Mucosa of gallbladder (tissue), 1 donor: ENCODE measurements at regions not wholly inside any gene's neighbourhood (a gene's known extent, or its start where the extent isn't known, plus 50 kb on each side); places are given as distances from the start of the nearest gene placed in this dataset.

Source experiments
- DNase-seq: peaks from one replicate; pipeline ENCODE4 v3.0.0-alpha.2; 2020; ENCODE audit warnings: low spot score
- donor health status: DM: no; HTN: no; CAD: no.

GRCh38 chr9:118187408-118187807 lies 483.2 kb downstream of the TLR4 start:
- no peak for DNase-seq

- no peak for DNase-seq
These were observed 485.4 kb downstream of the TLR4 start for GRCh38 chr9:118189615-118190014.

GRCh38 chr9:118192807-118193206 lies 488.6 kb downstream of the TLR4 start:
- no peak for DNase-seq

GRCh38 chr9:118209343-118209742 lies 505.1 kb downstream of the TLR4 start:
- no peak for DNase-seq

GRCh38 chr9:118215549-118215948 lies 511.3 kb downstream of the TLR4 start:
- peak; percentile 51 for DNase-seq

GRCh38 chr9:118222375-118222774 lies 518.2 kb downstream of the TLR4 start:
- DNase-seq = no peak

- no peak for DNase-seq
These were observed 518.9 kb downstream of the TLR4 start for GRCh38 chr9:118223111-118223510.

- DNase-seq = no peak
These were observed 526.1 kb downstream of the TLR4 start for GRCh38 chr9:118230329-118230728.

GRCh38 chr9:118236625-118237024 lies 532.4 kb downstream of the TLR4 start:
- no peak for DNase-seq

- no peak for DNase-seq
These were observed 533.9 kb downstream of the TLR4 start for GRCh38 chr9:118238139-118238538.

GRCh38 chr9:118252027-118252426 lies 547.8 kb downstream of the TLR4 start:
- no peak for DNase-seq

- no peak for DNase-seq
These were observed 558.0 kb downstream of the TLR4 start for GRCh38 chr9:118262191-118262590.

- DNase-seq = no peak
These were observed 559.7 kb downstream of the TLR4 start for GRCh38 chr9:118263949-118264348.

- no peak for DNase-seq
These were observed 563.8 kb downstream of the TLR4 start for GRCh38 chr9:118268046-118268445.

- DNase-seq = no peak
These were observed 565.4 kb downstream of the TLR4 start for GRCh38 chr9:118269623-118270022.

GRCh38 chr9:118271331-118271730 lies 567.1 kb downstream of the TLR4 start:
- no peak for DNase-seq

GRCh38 chr9:118271936-118272335 lies 567.7 kb downstream of the TLR4 start:
- DNase-seq = no peak

- no peak for DNase-seq
These were observed 568.8 kb downstream of the TLR4 start for GRCh38 chr9:118273048-118273447.

GRCh38 chr9:118276784-118277183 lies 572.6 kb downstream of the TLR4 start:
- no peak for DNase-seq

- no peak for DNase-seq
These were observed 577.6 kb downstream of the TLR4 start for GRCh38 chr9:118281772-118282171.

GRCh38 chr9:118283488-118283887 lies 579.3 kb downstream of the TLR4 start:
- DNase-seq = no peak

- no peak for DNase-seq
These were observed 585.9 kb downstream of the TLR4 start for GRCh38 chr9:118290116-118290515.

GRCh38 chr9:118295413-118295812 lies 591.2 kb downstream of the TLR4 start:
- DNase-seq = no peak

- no peak for DNase-seq
These were observed 598.5 kb downstream of the TLR4 start for GRCh38 chr9:118302721-118303120.

- no peak for DNase-seq
These were observed 599.0 kb downstream of the TLR4 start for GRCh38 chr9:118303216-118303615.
